ENCODE measurements at regions not wholly inside any gene's neighbourhood (a gene's known extent, or its start where the extent isn't known, plus 50 kb on each side); places are given as distances from the start of the nearest gene placed in this dataset.

DNA sequence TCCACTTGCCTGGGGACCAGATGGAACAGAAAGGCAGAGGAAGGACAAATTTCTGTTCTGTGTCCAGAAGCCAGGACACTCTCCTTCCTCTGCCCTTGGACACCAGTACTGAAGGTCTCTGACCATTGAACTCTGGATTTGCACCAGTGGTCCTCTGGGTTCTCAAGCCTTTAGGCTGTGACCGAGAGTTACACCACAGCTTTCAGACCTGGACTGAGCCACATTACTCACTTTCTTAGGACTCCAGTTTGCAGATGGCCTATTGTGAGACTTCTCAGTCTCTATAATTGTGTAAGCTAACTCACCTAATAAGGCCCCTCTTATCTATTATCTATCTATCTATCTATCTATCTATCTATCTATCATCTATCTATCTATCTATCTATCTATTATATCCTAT lies 295.3 kb upstream of the GALNTL6 start:
- TF ChIP-seq, protein P1, sequence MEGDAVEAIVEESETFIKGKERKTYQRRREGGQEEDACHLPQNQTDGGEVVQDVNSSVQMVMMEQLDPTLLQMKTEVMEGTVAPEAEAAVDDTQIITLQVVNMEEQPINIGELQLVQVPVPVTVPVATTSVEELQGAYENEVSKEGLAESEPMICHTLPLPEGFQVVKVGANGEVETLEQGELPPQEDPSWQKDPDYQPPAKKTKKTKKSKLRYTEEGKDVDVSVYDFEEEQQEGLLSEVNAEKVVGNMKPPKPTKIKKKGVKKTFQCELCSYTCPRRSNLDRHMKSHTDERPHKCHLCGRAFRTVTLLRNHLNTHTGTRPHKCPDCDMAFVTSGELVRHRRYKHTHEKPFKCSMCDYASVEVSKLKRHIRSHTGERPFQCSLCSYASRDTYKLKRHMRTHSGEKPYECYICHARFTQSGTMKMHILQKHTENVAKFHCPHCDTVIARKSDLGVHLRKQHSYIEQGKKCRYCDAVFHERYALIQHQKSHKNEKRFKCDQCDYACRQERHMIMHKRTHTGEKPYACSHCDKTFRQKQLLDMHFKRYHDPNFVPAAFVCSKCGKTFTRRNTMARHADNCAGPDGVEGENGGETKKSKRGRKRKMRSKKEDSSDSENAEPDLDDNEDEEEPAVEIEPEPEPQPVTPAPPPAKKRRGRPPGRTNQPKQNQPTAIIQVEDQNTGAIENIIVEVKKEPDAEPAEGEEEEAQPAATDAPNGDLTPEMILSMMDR (conservative IDR thresholded peaks at IDR 0.05 in 1 of 2, IDR thresholded peaks at IDR 0.05 in 1 of 2; ENCODE audit: extremely low read depth in 1 of 2, insufficient read depth in 1 of 2, low read depth in 1 of 2, low read length in 2 of 2) = no peak
- TF ChIP-seq EZH2 (IDR thresholded peaks at IDR 0.05; ENCODE audit: borderline replicate concordance, low read length) = no peak

All from mammary epithelial cell (primary cell).